NCI-H526 (cell line): ENCODE measurements at regions not wholly inside any gene's neighbourhood (a gene's known extent, or its start where the extent isn't known, plus 50 kb on each side); places are given as distances from the start of the nearest gene placed in this dataset.
"Not testable (repeated sequence)": the region's sequence is repeated elsewhere in the genome, so short reads cannot be mapped to it uniquely, and the experiment has no call there.

Experiments used
- DNase-seq, 2 experiments: peaks; one replicate each; lab custom pipeline; 2025; lab: John Stamatoyannopoulos, UW

GRCh38 chr6:94902974-94903628 is 674.2 kb upstream of the MANEA start:
- no peak for DNase-seq

DNA sequence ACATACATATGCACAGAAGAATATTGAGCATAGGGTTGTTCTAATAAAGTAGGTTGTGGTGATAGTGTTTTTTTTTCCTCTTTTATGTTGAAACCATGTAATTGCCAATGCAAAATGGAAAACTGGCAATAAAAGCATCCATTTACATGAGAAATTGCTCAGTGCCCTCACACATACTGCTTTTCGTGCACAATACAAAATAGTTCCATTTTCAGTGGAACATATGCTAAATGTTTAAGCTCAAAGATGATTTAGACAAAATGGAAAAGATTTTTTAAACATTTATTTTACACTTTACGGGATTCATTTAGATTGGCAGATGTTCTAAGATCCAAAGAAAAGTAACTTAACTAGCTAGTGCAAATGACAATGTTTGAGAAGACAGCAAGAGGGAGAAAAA is 678.1 kb upstream of the MANEA start:
- DNase-seq, result no peak

DNA sequence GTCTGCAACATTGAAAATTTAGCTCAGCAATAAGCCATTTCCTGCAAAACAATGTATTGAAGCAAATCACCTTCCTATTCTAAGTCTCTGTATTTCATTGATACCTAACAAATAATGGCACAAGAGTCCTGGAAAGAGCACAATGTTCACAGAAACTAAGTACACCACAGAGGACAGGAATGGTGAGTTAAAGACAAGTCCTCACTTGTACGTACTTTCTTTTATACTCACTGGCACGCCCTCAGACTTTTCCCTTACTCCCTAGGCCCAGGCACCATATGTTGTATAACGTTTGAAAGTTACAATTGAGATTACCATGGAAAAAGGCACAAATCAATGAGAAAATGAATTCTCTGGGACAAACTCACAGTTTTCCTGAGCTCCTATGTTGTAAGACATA is 683.0 kb upstream of the MANEA start:
- DNase-seq, result no peak

- DNase-seq, result no peak
These were observed 684.0 kb upstream of the MANEA start for GRCh38 chr6:94893327-94893726.

DNA sequence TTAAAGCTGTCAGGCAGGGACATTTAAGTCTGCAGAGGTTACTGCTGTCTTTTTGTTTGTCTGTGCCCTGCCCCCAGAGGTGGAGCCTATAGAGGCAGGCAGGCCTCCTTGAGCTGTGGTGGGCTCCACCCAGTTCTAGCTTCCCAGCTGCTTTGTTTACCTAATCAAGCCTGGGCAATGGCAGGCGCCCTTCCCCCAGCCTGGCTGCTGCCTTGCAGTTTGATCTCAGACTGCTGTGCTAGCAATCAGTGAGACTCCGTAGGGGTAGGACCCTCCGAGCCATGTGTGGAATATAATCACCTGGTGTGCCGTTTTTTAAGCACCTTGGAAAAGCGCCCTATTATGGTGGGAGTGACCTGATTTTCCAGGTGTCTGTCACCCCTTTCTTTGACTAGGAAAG is 703.5 kb upstream of the MANEA start:
- DNase-seq, result peak in 1 of 2 experiments; percentile 25

- DNase-seq, result no peak
These were observed 715.2 kb upstream of the MANEA start for GRCh38 chr6:94862112-94862511.

- no peak for DNase-seq
These were observed 717.4 kb upstream of the MANEA start for GRCh38 chr6:94859924-94860323.

GRCh38 chr6:94856999-94857398 is 720.3 kb upstream of the MANEA start:
- not testable (repeated sequence) for DNase-seq

DNA sequence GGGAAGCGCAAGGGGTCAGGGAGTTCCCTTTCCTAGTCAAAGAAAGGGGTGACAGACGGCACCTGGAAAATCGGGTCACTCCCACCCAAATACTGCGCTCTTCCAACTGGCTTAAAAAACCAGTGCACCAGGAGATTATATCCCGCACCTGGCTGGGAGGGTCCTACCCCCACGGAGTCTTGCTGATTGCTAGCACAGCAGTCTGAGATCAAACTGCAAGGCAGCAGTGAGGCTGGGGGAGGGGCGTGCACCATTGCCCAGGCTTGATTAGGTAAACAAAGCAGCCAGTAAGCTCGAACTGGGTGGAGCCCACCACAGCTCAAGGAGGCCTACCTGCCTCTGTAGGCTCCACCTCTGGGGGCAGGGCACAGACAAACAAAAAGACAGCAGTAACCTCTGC is 726.0 kb upstream of the MANEA start:
- not testable (repeated sequence) for DNase-seq

- no peak for DNase-seq
These were observed 731.6 kb upstream of the MANEA start for GRCh38 chr6:94845742-94846141.

GRCh38 chr6:94835264-94835663 is 742.1 kb upstream of the MANEA start:
- no peak for DNase-seq

- DNase-seq, result no peak
These were observed 763.5 kb upstream of the MANEA start for GRCh38 chr6:94813806-94814205.

DNA sequence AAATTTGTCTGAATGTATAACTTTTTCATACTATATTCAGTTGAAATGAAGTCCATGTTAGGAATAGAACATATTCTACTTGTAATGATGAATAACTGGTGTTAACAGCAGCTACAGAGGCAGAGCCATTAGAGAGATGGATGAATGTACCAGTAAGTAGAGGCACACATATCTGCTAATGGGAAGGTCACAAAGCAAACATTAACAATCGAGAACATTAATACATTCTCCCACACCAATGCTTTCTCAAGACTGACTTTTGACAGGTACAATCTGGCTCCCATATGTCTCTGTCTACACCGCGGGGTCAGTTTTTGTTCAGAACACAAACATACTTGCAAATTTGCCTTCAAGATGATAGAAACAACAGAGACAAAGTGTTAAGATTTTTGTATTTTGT is 776.0 kb upstream of the MANEA start:
- no peak for DNase-seq

- DNase-seq, result no peak
These were observed 791.8 kb upstream of the MANEA start for GRCh38 chr6:94785514-94785913.

DNA sequence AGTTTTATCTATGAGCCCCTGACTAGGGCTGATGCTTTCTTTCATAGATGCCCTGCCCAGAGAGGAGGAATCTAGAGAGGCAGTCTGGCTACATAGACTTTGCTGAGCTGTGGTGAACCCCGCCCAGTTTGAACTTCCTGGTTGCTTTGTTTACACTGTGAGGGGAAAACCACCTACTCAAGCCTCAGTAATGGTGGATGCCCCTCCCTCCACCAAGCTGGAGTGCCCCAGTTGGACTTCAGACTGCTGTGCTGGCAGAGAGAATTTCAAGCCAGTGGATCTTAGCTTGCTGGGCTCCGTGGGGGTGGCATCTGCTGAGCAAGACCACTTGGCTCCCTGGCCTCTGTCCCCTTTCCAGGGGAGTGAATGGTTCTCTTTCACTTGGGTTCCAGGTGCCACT is 792.3 kb upstream of the MANEA start:
- DNase-seq, result peak; percentile 35 to 39

GRCh38 chr6:94769197-94769596 is 808.1 kb upstream of the MANEA start:
- no peak for DNase-seq

- DNase-seq, result no peak
These were observed 825.5 kb upstream of the MANEA start for GRCh38 chr6:94751641-94752329.

- DNase-seq, result no peak
These were observed 841.1 kb upstream of the MANEA start for GRCh38 chr6:94736236-94736635.

DNA sequence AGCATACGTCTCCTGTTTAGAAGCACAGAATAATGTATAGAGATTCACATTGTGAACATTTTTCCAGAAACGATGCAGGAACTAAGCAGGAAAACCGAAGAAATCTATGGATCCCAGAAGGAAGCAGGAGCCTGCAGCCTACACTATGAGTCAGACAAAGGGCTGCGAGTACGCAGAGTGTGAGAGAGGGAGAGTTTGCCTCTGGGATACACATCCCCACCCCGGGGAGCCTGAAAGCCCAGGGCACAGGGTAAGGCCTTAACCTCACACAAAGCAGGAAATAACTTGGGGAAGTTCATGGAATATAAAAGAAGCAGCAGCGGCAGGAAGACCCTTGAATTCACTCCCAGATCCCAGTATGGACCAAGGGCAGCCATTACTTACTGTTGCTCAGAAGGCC is 842.1 kb upstream of the MANEA start:
- DNase-seq, result no peak

- DNase-seq, result no peak
These were observed 842.6 kb upstream of the MANEA start for GRCh38 chr6:94734751-94735150.

- DNase-seq, result peak in 1 of 2 experiments; percentile 1
These were observed 844.3 kb upstream of the MANEA start for GRCh38 chr6:94733066-94733465.

DNA sequence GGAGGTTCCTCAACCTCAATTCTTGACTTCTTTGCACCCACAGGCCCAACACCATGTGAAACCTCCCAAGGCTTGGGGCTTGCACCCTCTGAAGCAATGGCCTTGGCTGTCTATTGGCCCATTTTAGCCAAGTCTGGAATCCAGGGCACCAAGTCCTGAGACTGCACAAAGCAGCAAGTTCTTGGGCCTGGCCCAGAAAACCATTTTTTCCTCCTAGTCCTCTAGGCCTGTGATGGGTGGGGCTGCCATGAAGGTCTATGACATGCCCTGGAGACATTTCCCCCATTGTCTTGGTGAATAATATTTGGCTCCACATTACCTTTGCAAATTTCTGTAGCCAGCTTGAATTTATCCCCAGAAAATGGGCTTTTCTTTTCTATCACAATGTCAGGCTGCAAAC is 849.6 kb upstream of the MANEA start:
- no peak for DNase-seq

DNA sequence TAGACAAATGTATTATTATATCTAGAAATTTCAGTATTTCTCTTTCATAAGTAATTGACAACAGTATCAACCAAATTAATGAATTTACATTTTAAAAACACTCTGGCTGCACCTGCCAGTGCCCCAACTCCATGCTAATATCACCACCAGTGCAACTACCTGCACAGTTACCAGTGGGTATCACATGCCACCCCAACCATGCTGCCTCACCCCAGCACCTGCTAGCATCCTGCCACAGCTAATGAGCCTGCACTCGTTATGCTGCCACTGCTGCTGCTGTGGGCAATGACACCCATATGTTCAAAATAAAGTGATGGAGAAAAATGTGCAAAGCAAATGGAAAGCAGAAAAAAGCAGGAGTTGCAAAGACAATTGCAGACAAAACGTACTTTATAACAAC is 855.9 kb upstream of the MANEA start:
- no peak for DNase-seq

- no peak for DNase-seq
These were observed 863.9 kb upstream of the MANEA start for GRCh38 chr6:94713446-94713845.
